ENCODE measurements at regions not wholly inside any gene's neighbourhood (a gene's known extent, or its start where the extent isn't known, plus 50 kb on each side); places are given as distances from the start of the nearest gene placed in this dataset.

- TF ChIP-seq REST (IDR thresholded peaks at IDR 0.05; ENCODE audit: low read depth) (no peak), CEBPB (IDR thresholded peaks at IDR 0.05) (no peak), YY1 (IDR thresholded peaks at IDR 0.05; ENCODE audit: low read depth) (no peak), MAX (IDR thresholded peaks at IDR 0.05) (no peak), TAF1 (IDR thresholded peaks at IDR 0.05; ENCODE audit: low read depth) (no peak), NFIC (IDR thresholded peaks at IDR 0.05) (no peak), EP300 (IDR thresholded peaks at IDR 0.05; ENCODE audit: borderline replicate concordance) (no peak), EGR1 (IDR thresholded peaks at IDR 0.05) (no peak), TEAD4 (IDR thresholded peaks at IDR 0.05) (no peak), TCF12 (IDR thresholded peaks at IDR 0.05; ENCODE audit: low read depth) (no peak), USF1 (IDR thresholded peaks at IDR 0.05) (no peak), ZBTB7A (IDR thresholded peaks at IDR 0.05; ENCODE audit: low read depth) (no peak)
Observed at GRCh38 chr2:175310813-175311504, 129.4 kb upstream of the ATP5MC3 start.
